ENCODE measurements at regions not wholly inside any gene's neighbourhood (a gene's known extent, or its start where the extent isn't known, plus 50 kb on each side); places are given as distances from the start of the nearest gene placed in this dataset.

- no peak for DNase-seq (ENCODE audit: low spot score)
- in situ Hi-C loops (cut with HindIII; ENCODE audit: low sequenced_read_pairs), result no loop called here
Measured at GRCh38 chr7:156106107-156106426, 293.8 kb upstream of the SHH start.

DNA sequence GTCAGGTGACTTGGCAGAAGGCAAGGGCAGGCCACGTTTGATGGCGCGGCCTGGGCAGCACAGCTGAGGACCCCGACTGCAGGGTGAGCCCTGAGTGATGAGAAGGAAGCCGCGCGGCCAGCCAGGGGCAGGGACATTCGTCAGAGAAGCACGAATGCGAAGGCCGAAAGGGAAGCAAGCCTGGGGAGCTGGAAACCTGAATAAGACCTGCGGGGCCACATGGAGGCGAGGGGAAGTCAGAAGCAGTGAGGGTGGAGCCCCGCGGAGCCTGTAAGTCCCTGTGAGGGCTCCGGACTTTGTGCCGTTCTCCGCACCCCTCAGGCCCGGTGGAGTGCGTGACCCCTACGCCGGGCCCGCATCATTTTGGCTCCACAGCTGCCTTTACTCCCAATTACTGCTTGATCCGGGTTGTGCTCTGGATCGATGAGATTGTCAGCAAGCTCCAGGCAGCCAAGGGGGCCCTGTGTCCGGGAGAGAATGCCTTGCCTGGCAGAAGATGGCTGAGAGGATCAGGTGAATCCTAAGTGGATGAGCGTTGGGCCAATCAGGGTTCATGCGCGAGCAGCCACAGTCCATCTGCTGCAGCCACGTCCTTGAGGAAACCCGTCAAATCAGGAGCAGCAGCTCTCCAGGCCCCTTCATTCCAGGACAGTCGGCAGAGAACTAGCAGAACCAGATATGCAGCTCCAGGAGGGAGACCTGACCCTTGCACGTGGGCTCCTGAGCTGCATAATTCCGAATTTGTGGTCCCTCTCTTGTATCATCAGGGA lies 293.3 kb upstream of the SHH start:
- DNase-seq (ENCODE audit: low spot score), result no peak
- in situ Hi-C loops (cut with HindIII; ENCODE audit: low sequenced_read_pairs), result no loop called here

- DNase-seq (ENCODE audit: low spot score), result no peak
- in situ Hi-C loops (cut with HindIII; ENCODE audit: low sequenced_read_pairs), result no loop called here
Measured at GRCh38 chr7:156104501-156105336, 292.5 kb upstream of the SHH start.

GRCh38 chr7:156102267-156102666 lies 290.0 kb upstream of the SHH start:
- DNase-seq (ENCODE audit: low spot score), result no peak
- in situ Hi-C loops (cut with HindIII; ENCODE audit: low sequenced_read_pairs), result no loop called here

- in situ Hi-C loops (cut with HindIII; ENCODE audit: low sequenced_read_pairs), result no loop called here
Measured at GRCh38 chr7:156101355-156101754, 289.1 kb upstream of the SHH start.

DNA sequence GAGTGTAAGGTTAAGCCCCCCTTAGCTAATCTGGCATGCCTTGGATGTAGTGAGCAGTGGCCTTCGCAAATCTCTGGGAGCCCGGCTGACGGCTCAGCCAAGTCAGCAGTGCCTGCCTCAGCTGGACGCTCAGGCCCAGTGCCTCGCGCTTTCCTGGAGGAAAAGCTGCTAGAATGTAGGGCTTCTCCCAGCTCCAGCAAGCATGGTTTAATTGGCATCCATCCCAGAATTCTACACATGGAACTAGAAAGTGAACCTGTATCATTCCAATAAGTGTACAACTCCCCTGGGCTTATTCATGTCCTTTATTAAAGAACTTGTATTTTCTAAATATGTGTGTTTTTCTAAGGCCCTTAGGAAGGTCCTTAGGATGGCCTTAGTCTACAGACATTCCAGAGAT lies 287.8 kb upstream of the SHH start:
- in situ Hi-C loops (cut with HindIII; ENCODE audit: low sequenced_read_pairs), result no loop called here
- DNase-seq (ENCODE audit: low spot score), result peak; percentile 1

More at GRCh38 chr7:156101355-156101754, 289.1 kb upstream of the SHH start:
- no peak for DNase-seq (ENCODE audit: low spot score)

- DNase-seq (ENCODE audit: low spot score), result no peak
- in situ Hi-C loops (cut with HindIII; ENCODE audit: low sequenced_read_pairs), result no loop called here
Measured at GRCh38 chr7:156099085-156099484, 286.8 kb upstream of the SHH start.

DNA sequence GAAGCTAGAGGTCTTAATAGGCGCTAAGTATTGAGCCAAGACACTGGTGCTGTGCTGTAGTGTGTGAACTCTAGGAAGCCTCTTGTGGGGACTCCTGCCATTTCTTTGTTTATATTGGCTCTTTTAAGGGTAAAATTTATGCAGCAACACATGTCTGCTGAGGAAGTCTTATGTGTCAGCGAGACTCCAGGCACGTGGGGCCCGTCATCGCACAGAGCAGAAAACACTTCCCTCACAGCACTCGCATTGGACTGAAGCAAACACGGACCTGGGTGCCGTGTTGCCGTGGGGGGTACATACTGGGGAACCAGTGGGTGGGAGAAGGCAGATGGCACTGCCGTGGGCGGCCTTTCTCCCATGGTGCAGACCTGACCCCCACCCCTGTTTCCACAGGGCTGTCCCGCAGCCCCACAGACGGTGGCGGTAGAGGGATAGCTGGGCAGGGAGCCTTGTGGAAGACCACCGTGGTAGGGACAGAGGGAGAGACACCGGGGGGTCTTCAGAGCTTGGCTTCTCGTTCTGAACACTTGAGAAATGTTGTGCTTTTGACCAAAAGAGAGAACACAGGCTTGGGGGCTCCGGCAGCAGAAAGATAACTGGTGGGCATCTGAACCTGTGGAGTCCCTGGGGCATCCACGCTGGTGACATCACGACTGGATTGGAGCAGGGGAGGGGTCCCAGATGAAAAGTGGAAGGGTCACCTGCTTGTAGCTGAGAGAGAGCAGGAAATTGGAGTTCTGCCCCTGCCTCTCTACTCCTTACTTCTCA lies 284.7 kb upstream of the SHH start:
- in situ Hi-C loops (cut with HindIII; ENCODE audit: low sequenced_read_pairs), result no loop called here
- no peak for DNase-seq (ENCODE audit: low spot score)

DNA sequence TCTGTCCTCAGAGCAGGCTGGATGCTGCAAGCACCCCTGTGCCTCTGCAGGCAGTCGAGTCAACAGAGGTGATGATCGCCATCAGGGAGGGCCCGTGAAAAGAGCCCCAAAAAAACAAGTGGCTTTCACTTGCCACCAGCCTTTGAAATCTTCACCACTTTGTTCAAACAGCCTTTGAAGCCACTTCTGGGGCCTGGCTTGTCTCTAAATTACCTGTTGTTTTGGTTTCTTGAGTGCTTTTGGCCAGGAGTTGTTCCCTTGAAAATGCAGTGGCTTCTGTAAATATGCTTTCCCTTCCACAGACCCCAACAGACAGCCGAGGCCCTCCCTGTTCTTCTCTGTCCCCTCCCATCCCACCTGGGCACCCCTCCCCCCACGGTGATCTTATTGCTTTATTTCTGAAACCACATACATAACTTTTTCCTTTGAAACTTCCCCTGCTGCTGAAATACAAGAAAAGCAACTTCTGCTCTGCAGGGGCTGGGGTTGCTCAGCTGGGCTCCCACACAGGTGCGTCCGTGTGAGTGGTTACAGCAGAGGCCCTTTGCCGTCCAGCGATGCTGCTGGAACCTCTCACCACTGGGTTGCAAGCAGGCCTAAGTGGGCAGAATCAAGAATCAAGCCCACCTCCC lies 283.8 kb upstream of the SHH start:
- in situ Hi-C loops (cut with HindIII; ENCODE audit: low sequenced_read_pairs), result no loop called here
- DNase-seq (ENCODE audit: low spot score), result no peak

DNA sequence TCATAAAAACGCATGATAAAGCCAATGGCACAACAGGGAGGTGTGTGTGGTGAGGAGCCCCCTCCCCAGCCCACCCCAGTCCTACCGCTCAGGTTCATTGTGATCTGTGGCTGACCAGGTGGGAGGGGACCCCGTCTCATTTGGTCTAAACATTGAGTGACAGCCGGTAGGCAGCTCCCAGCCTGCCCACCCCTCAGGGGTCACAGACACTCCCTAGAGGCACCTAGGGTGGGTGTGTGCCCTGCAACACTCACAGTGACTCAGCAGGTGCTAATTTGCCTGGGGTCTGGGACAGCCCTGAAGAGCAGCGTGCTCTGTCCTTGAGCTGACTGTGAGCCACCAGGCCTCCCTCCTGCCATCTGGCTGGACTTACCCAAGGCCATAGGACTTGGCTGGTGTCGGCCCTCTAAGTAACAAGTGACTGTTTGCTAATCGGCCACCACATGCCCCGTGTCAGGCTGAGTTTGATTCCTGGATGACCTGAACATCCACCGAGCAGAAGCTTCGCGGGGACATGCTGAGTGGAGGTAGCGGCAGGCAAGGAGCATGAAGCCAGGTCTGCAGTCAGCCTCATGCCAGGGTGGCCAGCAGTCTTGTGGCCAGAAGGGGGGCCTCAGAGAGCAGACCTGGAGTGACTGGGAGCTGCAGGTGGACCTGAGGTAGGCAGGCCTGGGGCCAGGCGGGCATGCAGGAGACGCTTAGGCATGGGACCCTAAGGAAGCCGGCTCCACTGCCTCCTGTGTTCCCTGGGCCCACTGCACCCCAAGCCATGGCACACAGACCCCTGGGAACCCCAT lies 282.3 kb upstream of the SHH start:
- in situ Hi-C loops (cut with HindIII; ENCODE audit: low sequenced_read_pairs), result no loop called here

GRCh38 chr7:156092307-156092706 lies 280.0 kb upstream of the SHH start:
- in situ Hi-C loops (cut with HindIII; ENCODE audit: low sequenced_read_pairs), result no loop called here

More for the DNA sequence above, 282.3 kb upstream of the SHH start:
- no peak for DNase-seq (ENCODE audit: low spot score)

DNA sequence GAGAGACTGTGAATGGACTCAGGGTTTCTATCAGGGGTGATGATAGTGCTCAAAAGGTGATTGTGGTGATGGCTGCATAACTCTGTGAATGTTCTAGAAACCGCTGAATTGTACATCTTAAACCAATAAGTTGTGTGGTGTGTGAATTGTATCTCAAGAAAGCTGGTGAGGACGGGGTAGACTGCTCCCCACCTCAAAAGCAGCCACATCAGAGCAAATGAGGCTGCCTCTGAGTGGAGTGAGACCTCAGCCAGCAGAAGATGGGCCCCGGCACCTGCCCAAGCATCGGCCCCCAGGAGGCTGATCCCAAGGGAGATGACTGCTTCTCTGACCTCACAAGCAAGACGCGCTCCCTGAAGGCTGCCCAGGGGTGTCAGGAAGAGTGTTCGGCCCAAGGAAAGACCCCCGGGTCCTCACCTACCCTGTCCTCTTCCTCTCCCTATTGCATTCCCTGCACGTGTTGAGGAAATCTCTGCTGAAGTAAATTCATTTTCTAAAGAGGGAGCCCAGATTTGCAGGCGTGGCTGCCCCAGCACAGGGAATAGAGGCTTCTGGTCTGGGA lies 279.3 kb upstream of the SHH start:
- no peak for DNase-seq (ENCODE audit: low spot score)
- in situ Hi-C loops (cut with HindIII; ENCODE audit: low sequenced_read_pairs), result no loop called here

More at GRCh38 chr7:156092307-156092706, 280.0 kb upstream of the SHH start:
- DNase-seq (ENCODE audit: low spot score), result no peak

GRCh38 chr7:156090988-156091387 lies 278.7 kb upstream of the SHH start:
- in situ Hi-C loops (cut with HindIII; ENCODE audit: low sequenced_read_pairs), result no loop called here
- DNase-seq (ENCODE audit: low spot score), result no peak

DNA sequence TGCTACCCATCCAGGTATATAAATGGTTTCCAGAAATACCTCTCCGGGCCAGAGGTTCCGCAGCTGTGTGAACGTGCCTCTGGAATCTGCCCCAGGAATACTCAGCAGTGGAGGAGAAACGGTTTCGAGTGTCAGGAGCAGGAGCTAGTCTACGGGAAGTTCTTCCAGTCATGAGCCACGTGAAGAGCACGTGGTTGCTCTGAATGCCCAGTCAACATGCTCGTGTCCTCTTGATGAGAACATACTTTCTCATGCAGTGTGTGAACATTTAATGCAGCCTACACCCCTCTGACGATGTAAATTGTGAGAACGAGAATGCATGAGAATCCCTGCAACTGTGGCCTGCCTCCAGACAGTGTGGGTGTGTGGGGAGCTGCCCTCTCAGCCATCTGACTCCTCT lies 277.0 kb upstream of the SHH start:
- no peak for DNase-seq (ENCODE audit: low spot score)
- in situ Hi-C loops (cut with HindIII; ENCODE audit: low sequenced_read_pairs), result no loop called here

DNA sequence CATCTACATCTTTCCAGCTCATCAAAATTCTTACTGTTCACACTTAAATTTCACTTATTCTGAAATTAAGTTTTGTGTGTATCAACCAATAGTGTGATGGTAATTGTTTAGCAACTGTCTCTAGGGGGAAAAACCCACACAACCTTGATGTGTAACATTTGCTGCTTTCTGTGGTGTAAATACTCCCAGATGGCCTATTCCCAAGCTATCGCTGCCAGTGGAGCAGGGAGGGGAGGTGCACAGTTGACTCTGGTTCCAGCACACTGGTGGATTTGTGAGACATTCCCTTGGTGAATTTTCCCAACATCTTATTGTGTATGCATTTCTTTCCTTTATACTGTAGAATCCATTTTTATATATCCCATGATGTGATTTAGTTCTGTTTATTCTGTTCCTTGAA lies 275.9 kb upstream of the SHH start:
- no peak for DNase-seq (ENCODE audit: low spot score)
- in situ Hi-C loops (cut with HindIII; ENCODE audit: low sequenced_read_pairs), result no loop called here

DNA sequence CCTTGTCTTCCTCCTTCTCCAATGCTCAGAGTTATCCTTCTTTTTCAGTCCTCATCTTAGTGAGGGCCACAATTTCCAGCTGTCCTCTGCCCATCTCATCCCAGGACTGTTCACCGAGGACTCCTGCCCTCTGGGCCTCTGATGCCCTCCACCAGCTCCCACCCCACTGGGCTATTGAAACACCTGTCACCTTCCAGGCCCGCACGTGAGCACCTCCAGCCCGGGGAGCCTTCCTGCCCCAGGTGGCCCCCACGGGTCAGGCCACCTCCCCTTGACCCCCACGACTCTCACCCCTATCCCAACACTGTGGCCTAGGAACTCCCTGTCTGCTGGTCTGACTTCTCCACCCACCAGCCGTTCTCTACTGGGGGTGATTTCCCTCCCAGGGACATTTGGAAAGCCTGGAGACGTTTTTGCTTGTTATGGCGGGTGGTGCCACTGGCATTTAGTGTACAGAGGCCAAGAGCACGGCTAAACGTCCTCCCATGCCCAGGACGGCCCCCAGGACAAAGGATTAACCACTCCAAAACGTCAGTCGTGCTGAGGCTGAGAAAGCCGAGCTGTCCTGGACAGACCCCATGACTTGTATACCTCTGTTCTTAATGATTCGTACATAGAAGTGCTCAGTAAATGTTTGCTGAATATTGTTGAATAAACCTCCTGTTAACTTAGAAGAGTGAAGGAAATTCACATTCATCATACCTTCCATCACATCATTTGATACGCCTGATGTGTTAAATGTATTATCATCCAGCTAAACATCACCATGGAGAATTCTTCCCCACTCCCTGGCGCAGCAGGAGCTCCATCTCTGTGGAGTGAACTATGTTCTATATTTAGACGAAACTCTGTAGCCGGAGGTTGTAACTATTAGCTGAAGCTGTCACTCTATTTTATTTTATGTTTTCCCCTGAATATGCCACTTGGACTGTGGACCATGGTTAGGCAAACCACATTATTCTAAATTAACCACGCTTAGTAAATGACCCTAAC lies 270.1 kb upstream of the SHH start:
- in situ Hi-C loops (cut with HindIII; ENCODE audit: low sequenced_read_pairs), result no loop called here

GRCh38 chr7:156080596-156080995 lies 268.3 kb upstream of the SHH start:
- no peak for DNase-seq (ENCODE audit: low spot score)
- in situ Hi-C loops (cut with HindIII; ENCODE audit: low sequenced_read_pairs), result no loop called here

More for the DNA sequence above, 270.1 kb upstream of the SHH start:
- DNase-seq (ENCODE audit: low spot score), result no peak
